ENCODE measurements at regions not wholly inside any gene's neighbourhood (a gene's known extent, or its start where the extent isn't known, plus 50 kb on each side); places are given as distances from the start of the nearest gene placed in this dataset.
"Not testable (repeated sequence)": the region's sequence is repeated elsewhere in the genome, so short reads cannot be mapped to it uniquely, and the experiment has no call there.

- TF ChIP-seq EZH2 (IDR thresholded peaks at IDR 0.05; ENCODE audit: borderline replicate concordance, low read depth, low read length, poor library complexity, severe bottlenecking), result no peak
- TF ChIP-seq, protein P1, sequence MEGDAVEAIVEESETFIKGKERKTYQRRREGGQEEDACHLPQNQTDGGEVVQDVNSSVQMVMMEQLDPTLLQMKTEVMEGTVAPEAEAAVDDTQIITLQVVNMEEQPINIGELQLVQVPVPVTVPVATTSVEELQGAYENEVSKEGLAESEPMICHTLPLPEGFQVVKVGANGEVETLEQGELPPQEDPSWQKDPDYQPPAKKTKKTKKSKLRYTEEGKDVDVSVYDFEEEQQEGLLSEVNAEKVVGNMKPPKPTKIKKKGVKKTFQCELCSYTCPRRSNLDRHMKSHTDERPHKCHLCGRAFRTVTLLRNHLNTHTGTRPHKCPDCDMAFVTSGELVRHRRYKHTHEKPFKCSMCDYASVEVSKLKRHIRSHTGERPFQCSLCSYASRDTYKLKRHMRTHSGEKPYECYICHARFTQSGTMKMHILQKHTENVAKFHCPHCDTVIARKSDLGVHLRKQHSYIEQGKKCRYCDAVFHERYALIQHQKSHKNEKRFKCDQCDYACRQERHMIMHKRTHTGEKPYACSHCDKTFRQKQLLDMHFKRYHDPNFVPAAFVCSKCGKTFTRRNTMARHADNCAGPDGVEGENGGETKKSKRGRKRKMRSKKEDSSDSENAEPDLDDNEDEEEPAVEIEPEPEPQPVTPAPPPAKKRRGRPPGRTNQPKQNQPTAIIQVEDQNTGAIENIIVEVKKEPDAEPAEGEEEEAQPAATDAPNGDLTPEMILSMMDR (conservative IDR thresholded peaks at IDR 0.05; ENCODE audit: low read depth, low read length), result no peak
- ChIA-PET POLR2A (ENCODE audit: low non-redundant PET) (no interaction called here), CTCF (no interaction called here)
- no peaks in the 10 kb centered on the region for H3K36me3 ChIP-seq (ENCODE audit: insufficient read depth, low read length, poor library complexity, severe bottlenecking)
- H3K27ac ChIP-seq (ENCODE audit: low read depth, low read length, poor library complexity, severe bottlenecking), result no peak overlapping the region
- intact Hi-C loops (cut with micrococcal nuclease; ENCODE audit: unreplicated experiment), result no loop called here
- H3K4me1 ChIP-seq (ENCODE audit: insufficient read depth, low read length, poor library complexity, severe bottlenecking), result no peaks in the 10 kb centered on the region
- H3K4me3 ChIP-seq (ENCODE audit: low read depth, low read length, poor library complexity, severe bottlenecking), result no peak overlapping the region
- no peaks in the 10 kb centered on the region for H3K9me3 ChIP-seq (ENCODE audit: low read depth, low read length, poor library complexity, severe bottlenecking)
- H3K27me3 ChIP-seq (replicated peaks; ENCODE audit: insufficient read depth, low read depth, low read length, poor library complexity), result peaks cover 9% of the 10 kb centered on the region
- no peak for DNase-seq (ENCODE audit: low spot score)
- no TSS peak for BruUV-seq (replicated peaks)
These were observed 64.6 kb downstream of the GOLGA6L7 start for GRCh38 chr15:28783873-28784272.

DNA sequence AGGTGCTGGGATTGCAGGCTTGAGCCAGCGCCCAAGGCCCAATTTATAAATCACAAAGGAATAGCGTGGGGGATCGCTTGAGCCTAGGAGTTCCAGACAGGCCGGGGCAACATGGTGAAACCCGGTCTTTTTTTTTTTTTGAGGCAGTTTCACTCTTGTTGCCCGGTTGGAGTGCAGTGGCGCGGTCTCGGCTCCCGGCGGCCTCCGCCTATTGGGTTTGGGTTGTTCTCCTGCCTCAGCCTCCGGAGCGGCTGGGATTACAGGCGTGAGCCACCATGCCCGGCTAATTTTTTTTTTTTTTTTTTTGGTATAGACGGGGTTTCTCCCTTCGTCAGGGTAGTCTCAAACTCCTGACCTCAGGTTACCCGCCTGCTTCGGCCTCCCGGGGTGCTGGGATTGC lies 65.0 kb downstream of the GOLGA6L7 start:
- CTCF ChIA-PET, result no interaction called here
- no TSS peak for BruUV-seq (replicated peaks)
- POLR2A ChIA-PET (ENCODE audit: low non-redundant PET), result no interaction called here

DNA sequence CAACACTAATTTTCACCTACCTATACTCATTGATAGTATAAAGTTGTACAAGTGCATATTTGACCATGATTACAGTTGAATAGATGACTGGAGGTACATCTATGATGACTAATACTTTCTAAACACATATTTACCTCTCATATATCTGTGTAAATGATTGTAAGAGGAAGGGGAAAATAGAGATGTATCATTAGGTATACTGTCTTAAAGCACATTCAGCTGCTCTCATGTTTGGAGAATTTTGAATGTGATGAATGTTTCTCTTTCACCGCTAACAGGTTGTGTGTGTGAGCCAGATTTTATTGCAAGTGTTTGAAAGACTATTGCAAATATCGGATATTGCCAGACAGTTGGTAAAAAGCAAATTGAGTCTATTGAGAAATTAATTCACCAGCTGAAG lies 66.2 kb upstream of the GOLGA8M start:
- POLR2A ChIA-PET (ENCODE audit: low non-redundant PET); CTCF ChIA-PET; H3K4me1 ChIP-seq (ENCODE audit: insufficient read depth, low read length, poor library complexity, severe bottlenecking); H3K36me3 ChIP-seq (ENCODE audit: insufficient read depth, low read length, poor library complexity, severe bottlenecking); H3K4me3 ChIP-seq (ENCODE audit: low read depth, low read length, poor library complexity, severe bottlenecking); H3K9me3 ChIP-seq (ENCODE audit: low read depth, low read length, poor library complexity, severe bottlenecking); BruUV-seq (replicated peaks); intact Hi-C loops (cut with micrococcal nuclease; ENCODE audit: unreplicated experiment); H3K27me3 ChIP-seq (replicated peaks; ENCODE audit: insufficient read depth, low read depth, low read length, poor library complexity); H3K27ac ChIP-seq (ENCODE audit: low read depth, low read length, poor library complexity, severe bottlenecking); DNase-seq (ENCODE audit: low spot score): not testable (repeated sequence)

More for the DNA sequence above, 65.0 kb downstream of the GOLGA6L7 start:
- H3K27ac ChIP-seq (ENCODE audit: low read depth, low read length, poor library complexity, severe bottlenecking), result no peak overlapping the region
- H3K4me3 ChIP-seq (ENCODE audit: low read depth, low read length, poor library complexity, severe bottlenecking), result no peak overlapping the region
- H3K4me1 ChIP-seq (ENCODE audit: insufficient read depth, low read length, poor library complexity, severe bottlenecking), result no peaks in the 10 kb centered on the region
- peaks cover 5% of the 10 kb centered on the region for H3K27me3 ChIP-seq (replicated peaks; ENCODE audit: insufficient read depth, low read depth, low read length, poor library complexity)
- no peaks in the 10 kb centered on the region for H3K9me3 ChIP-seq (ENCODE audit: low read depth, low read length, poor library complexity, severe bottlenecking)
- DNase-seq (ENCODE audit: low spot score), result no peak
- no peaks in the 10 kb centered on the region for H3K36me3 ChIP-seq (ENCODE audit: insufficient read depth, low read length, poor library complexity, severe bottlenecking)
- intact Hi-C loops (cut with micrococcal nuclease; ENCODE audit: unreplicated experiment), result no loop called here
- TF ChIP-seq, protein P1 (conservative IDR thresholded peaks at IDR 0.05; ENCODE audit: low read depth, low read length), result no peak
- TF ChIP-seq EZH2 (IDR thresholded peaks at IDR 0.05; ENCODE audit: borderline replicate concordance, low read depth, low read length, poor library complexity, severe bottlenecking), result no peak

DNA sequence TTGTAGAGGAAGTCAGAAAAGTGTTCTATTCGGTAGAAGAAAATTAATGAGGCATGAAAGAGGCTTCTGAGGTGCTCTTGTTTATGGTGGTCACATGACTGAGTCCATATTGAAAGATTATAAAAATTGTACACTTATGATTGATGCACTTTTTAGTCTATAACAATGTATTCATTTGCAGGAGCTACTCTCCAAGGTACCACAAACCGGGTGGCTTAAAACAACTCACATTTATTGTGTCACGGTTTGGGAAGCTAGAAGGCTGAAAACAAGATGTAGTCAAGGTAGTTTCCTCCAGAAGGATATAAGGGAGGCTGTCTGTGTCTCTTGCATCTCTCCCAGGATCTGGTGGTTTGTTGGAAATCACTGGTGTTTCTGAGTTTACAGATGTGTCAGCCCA lies 60.6 kb upstream of the GOLGA8M start:
- H3K4me3 ChIP-seq (ENCODE audit: low read depth, low read length, poor library complexity, severe bottlenecking); DNase-seq (ENCODE audit: low spot score); H3K4me1 ChIP-seq (ENCODE audit: insufficient read depth, low read length, poor library complexity, severe bottlenecking); H3K27ac ChIP-seq (ENCODE audit: low read depth, low read length, poor library complexity, severe bottlenecking); POLR2A ChIA-PET (ENCODE audit: low non-redundant PET); H3K9me3 ChIP-seq (ENCODE audit: low read depth, low read length, poor library complexity, severe bottlenecking); H3K27me3 ChIP-seq (replicated peaks; ENCODE audit: insufficient read depth, low read depth, low read length, poor library complexity); H3K36me3 ChIP-seq (ENCODE audit: insufficient read depth, low read length, poor library complexity, severe bottlenecking); CTCF ChIA-PET; intact Hi-C loops (cut with micrococcal nuclease; ENCODE audit: unreplicated experiment); BruUV-seq (replicated peaks): not testable (repeated sequence)

All from A673 (cell line).